ENCODE measurements at regions not wholly inside any gene's neighbourhood (a gene's known extent, or its start where the extent isn't known, plus 50 kb on each side); places are given as distances from the start of the nearest gene placed in this dataset.

DNA sequence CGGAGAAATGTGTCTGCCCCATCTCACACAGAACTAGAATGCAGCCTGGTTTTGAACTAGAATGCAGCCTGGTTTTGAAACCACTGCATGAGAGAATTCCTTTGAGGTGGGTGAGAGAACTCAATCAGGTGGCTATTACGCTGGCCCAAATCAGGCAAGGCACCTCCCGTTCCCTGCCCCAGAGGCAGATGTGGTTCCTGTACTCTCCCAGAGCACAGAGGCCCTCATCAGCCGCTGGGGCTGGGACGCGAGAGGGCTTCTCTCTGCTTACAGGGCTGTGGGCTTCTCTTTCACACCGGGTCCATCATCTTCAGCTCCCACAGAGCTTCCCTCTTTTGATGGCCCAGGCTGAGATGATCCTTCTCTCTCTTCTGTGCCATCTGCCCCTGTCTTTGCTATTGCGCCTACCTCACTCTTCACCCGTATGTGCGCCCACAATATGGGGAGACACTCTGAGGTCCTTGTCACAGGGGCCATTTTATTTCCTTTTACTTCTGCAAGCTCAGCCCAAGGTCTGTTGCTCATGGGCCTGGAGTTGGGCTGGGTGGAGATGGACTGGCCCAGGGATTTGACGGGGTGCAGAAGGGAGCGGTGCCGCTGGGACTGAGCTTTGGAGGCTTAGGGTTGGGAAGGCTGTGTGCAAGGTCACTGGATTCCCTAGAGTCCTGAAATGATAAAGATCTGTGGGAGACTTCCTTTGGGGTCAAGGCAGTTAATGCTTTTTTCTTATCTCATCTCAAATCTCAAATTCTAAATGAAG lies 84.4 kb upstream of the HS6ST1 start:
- no peak for DNase-seq

GRCh38 chr2:128403814-128404708 lies 85.4 kb upstream of the HS6ST1 start:
- no peak for DNase-seq

DNA sequence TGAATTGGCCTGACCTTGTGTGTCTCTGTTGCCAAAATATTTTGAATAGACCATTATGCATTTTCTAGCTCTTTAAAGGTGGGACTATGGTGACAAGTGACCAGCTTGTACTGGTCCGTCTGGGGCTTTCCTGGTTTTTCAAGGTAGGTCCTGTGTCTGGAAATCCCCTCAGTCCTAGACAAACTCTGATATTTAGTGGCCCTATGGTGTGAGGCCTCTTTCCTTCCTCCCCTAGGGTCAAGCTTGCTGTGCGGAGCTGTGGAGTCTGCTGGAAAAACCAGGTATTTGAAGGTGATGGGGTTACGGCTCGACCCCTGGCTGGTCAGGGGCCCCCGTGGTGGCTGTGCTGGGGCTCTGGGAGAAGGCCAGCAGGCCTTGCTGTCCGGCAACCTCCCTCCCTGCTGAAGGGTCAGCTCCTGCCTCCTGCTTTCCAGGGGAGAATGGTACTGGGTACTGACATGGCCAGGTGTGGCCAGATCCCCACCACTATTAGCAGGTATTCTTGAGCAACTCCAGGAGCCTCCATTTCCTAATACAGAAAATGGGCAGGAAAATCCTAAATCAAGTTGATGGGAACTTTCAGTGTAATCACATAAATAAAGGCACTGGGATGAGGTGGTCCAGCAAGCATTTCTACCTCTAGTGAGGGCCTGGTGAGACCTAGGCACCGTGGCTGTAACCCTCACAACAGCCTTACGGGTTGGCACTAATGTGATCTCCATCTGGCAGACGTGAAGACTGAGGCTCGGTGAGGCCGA lies 86.2 kb upstream of the HS6ST1 start:
- DNase-seq: no peak

DNA sequence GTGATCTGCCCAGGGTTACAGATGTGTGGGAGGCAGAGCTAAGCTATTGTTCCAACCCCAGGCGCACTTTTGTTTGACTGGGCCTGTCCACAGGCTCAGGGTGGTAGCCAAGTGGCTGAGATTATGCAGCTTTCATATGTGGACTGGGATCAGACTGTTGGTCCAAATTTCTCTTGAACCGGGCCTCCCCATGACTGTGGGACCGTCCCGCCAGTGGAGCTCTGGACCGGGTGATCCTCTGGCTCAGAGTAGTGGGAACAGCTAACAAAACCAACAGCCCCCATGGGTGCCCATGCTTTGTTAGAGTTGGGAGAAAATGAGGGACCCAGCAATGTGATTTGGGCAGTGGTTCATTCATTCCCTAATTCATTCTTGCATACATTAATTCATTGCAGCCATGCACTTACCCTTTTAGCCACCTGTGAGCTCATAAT lies 86.8 kb upstream of the HS6ST1 start:
- DNase-seq: no peak

DNA sequence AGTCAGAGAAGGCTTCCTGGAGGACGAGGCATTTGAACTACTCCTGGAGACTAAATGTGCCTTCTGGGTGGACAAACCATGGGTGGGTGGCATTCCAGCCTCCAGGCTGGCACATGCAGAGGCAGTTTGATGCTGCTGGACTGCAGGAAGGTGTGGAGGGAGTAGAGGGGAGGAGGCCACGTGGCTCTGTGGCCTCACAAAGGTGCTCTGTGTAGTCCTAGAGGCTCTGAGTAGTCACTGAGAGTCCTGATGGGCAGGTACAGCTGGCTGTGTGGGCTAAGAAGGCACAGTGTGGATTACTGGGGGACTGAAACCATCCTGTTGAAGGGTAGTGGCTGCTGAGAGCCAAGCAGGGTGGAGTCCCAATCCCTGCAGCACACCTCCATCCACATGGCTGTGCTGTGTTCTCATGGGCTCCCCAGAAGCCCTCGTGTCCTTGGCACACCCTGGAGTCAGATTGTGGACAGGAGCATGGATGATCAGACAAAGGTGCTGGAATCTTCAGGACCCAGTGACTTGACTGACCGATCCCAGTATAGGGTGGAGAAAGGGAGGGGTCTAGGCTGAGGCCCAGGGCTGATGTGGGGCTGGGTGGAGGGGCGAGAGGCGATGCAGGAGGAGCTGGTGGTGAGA lies 87.4 kb upstream of the HS6ST1 start:
- DNase-seq: no peak

GRCh38 chr2:128406736-128407554 lies 88.3 kb upstream of the HS6ST1 start:
- DNase-seq: no peak

- no peak for DNase-seq
Measured at GRCh38 chr2:128408349-128409305, 90.0 kb upstream of the HS6ST1 start.

DNA sequence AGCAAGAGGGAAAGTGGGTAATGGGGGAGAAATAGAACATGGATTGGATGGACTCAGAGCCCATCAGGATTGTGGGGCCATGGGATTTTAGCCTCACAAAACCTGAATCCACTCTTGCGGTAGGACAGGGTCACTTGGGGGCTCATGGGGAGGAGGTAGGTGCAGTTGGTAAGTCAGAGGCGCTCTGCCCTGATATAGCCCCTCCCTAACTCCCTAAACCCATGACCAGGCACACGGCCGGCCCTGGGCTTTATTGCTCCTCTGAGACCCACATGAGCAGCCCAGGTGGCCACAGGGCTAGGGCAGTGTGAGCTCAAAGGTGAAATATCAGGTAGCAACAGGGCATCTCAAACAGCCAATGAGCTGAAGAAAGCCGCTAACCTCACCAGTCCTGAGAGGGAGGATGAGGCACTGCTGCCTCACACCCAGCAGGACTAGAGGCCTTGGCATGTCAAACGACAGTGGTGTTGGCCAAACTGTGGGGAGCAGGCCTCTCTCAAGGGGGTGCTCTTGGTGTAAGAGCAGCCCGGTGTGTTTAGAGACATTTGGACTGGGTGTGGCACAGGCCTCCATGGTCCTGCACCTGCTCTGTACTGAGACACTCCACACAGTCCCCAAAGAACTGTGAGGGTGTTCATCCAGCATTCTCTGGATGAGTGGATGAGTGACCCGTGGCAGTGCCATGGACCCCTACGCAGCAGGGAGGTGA lies 90.8 kb upstream of the HS6ST1 start:
- no peak for DNase-seq

- DNase-seq: peak; percentile 33
Measured at GRCh38 chr2:128410035-128410757, 91.5 kb upstream of the HS6ST1 start.

- DNase-seq: no peak
Measured at GRCh38 chr2:128410758-128411215, 92.1 kb upstream of the HS6ST1 start.

DNA sequence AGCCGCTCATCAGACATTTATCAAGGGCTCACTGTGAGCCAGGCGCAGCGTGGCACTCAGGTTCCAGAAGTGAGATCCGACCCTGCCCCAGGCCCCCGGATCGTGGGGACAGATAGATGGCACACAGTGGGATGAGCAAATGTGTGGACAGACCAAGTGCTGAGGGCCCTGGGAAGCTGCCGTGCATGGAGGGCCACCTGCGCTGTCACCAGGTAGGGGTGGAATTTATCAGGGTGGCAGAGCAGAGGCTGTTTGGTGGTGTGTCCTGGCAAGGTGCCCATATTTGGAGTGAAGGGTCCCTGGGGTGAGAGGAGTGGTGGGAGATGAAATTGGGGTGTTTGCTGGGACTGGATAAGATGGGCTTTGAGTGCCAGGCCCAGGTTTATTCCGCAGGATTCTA lies 92.8 kb upstream of the HS6ST1 start:
- no peak for DNase-seq

DNA sequence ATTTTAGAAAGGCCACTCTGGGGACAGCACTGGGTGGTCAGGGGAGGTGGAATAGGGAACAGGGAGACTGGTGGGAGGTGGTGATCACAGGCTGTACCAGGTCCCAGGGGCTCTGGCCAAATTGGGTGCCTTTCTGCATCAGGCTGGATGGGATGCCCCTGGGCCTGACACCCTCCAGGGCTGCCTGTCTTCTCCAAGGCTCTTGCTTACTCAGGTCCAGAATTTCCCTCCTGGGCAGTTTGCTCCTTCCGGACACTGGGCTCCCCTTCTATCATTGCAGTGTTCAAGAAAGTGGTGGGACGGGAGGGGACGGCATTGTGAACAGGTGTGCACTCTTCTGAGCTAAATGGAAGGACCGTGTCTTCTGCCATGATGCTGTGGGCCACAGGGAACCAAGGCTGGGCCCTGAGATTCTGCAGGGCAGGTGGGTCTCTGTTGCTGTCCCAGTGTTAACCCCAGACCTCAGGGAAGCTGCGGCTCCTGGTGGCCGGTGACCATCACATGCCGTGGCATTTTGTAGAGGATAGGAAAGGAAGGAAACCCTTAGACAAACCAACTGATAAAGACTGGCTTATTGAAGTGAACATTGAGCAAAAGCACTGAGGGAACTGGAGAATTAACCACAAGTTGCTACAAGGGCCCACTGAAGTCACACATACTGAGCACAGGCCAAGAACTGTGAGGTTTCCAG lies 93.7 kb upstream of the HS6ST1 start:
- DNase-seq: no peak

DNA sequence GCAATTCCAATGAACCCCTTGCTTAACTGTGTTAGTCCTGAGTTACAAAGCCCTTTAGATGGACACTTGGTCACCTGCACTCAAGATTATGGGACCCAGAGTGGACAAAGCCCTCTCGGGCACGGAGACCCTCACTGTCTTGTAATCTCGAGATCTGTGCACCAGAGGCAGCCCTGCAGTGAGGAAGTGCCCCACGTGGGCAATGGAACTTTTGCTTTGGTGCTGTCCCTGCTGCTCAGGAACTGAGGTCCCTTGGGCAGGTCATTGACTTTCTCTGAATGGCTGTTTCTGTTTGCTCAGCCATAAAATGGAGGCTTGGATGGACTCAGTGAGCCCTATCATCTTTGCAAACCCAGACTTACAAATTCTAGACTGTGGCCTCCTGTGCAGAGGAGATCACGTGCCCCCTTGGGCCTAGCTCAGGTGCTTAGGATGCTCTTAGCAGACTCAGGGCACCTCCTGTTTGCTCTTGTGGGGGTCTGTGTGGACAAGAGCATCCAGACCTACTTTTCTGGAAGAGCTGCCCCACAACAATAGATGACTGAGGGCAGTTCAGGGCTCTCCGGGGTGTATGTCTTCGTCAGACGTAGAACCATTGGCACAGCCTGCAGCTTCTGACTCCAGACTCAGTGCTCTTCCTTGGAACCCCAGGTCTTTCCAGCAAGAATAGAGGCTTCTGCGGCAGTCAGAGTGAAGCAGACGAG lies 94.5 kb upstream of the HS6ST1 start:
- no peak for DNase-seq

GRCh38 chr2:128413718-128414341 lies 95.2 kb upstream of the HS6ST1 start:
- DNase-seq: no peak

- DNase-seq: no peak
Measured at GRCh38 chr2:128414351-128414750, 95.7 kb upstream of the HS6ST1 start.

- no peak for DNase-seq
Measured at GRCh38 chr2:128414946-128415778, 96.5 kb upstream of the HS6ST1 start.

DNA sequence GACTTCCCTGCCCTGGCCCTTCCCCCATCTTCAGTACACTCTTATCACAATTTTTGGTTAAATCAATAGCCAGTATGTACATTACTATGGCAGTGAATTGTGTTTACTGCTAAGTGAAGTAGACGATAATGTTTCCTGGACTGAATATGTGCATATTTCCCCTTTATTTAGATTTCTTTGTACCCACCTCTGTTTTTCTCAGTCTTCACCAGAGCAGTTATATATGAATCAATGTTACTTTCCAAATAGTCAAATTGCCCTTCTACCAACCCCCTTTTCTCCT lies 97.1 kb upstream of the HS6ST1 start:
- DNase-seq: no peak

Data from GDM1 (cell line).